ENCODE measurements at regions not wholly inside any gene's neighbourhood (a gene's known extent, or its start where the extent isn't known, plus 50 kb on each side); places are given as distances from the start of the nearest gene placed in this dataset.

DNA sequence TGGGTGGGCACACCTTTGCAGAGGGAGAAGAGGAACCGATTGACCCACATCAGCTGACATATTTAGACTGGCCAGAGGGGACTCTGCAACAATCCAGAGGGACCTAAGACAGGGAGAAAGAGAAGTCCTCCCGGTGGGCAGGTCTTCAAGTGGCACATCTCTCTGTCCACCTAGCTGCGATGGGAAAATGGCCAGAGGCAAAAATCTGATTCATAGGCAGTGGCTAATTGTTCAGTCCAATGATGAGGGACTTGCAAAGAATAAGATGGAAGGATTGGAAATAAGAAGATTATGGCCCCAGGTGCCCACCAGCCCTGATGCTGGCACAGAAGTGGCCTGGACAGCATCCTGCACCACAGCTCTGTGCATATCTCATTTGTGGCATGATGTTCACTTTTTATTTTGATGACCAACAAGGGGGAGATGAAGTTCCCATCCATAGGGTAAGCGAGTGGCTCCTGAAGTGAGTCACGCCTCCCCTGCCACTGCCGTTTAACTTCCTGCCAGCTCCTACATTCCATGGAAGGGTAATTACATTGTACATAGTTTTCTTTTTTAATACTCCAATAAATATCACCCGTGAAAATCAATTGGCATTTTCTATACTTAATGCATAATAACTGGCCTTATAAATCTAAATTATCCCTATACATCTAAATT, 659.6 kb downstream of the MATN1 start:
- no peak for DNase-seq

DNA sequence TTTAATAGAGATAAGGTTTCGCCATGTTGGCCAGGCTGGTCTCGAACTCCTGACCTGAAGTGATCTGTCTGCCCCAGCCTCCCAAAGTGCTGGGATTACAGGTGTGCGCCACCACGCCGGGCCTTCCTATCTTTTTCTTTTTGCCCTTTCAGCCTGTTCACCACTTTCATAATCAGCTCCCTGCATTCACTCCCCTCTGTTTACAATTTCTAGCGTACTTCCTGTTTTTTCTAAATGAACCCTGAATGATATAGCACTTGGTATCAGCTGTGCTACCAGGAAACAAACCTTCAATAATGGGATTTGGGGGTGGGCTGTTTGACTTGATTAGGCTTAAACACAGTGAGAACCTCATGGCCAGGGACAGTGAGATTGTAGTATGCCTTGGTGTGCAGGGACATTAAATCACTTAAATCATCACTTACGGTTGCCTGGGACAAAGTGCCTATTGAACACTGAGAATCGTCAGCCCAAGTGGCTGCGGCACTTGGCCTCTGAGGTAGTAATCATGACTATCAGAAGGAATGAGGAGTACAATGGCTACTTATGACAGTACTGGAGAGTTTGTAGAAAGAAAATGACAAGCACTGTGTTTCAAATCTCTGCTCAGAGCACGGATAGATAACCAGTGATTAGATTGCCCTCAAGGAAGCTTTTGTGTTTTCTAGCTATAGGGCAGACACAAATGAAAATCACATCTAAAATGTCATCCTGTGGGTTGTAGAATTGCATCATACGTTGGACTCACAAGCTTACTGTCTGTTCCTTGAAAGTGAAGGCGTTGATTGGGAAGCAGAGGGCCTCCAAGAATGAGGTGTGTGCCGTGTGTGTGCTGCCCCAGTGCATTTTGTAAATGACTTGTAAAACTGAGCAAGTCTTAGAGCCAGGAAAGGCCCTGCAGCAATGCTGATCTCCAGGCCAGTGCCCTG, 661.8 kb downstream of the MATN1 start:
- no peak for DNase-seq

DNA sequence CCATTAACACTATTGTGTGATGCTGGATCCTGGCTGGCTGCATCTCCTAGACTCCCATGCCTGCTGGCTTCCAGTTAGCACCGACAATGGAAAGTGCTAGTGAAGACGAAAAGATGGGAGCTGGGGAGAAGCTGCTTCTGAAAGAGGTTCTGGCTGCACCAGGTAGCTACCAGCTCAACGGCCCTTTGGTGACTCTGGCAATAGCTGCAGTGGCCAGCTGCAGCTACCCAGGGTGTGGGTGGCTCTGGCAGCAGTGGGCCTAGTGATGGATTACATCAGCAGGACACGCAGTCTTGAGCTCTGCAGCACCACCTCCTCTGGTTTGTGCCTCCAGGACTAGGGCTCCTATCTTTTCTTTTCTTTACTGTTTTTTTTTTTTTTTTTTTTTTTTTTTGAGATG, 662.6 kb downstream of the MATN1 start:
- no peak for DNase-seq

DNA sequence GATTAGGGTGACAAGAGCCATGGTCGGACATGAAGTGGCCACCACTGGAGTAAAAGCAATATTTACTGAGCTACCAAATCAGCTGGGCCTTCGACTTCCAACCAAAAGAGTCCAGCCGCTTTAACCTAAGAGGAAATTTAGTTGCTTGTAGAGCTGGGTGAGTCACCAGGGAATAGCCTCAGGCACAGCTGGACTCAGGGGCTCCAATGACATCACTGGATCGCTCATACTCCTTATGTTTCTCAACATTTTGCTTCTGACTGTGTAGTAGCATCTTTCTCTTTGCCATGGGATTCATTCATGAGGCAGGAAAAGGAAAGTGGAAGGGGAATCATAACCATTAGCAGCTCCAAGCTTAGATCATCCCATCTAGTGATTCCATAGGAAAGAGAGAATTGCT, 664.4 kb downstream of the MATN1 start:
- DNase-seq, result no peak

DNA sequence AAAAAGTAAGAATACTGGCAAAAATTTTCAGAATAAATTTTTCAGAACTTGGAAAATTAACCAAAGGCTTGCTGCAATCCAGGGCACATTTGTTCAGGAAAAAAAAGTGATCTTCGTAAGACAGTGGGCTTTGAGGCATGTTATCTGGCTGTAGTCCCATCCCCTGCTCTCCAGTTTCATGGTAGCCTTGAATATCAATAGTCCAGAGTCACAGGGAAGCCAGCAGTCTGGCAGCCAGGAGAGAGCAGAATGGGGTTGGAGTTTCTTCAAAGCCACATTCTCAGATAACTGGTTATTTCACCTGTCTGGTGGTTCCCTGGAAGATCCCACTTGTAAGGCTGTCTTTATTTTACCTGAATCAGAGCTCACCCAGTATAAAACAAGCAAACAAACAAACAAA, 669.3 kb downstream of the MATN1 start:
- no peak for DNase-seq

DNA sequence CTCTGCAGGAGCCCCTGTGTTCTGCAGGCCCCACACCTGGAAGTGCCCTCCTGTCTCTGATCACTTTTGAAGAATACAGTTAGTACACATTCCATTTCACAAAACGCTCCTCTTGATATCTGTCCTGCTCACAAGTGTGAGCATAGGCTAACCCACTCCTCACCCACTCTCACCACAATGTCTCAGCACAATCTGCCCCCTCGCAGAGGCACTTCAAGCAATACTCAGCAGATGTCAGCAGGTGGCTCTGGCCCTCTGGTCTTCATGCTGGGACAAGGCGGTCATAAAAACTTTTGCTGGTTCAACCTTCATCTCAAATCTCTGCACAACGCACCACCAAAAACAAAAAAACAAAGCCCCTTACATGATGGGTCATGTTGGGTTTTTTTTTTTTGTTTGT, 671.2 kb downstream of the MATN1 start:
- no peak for DNase-seq

DNA sequence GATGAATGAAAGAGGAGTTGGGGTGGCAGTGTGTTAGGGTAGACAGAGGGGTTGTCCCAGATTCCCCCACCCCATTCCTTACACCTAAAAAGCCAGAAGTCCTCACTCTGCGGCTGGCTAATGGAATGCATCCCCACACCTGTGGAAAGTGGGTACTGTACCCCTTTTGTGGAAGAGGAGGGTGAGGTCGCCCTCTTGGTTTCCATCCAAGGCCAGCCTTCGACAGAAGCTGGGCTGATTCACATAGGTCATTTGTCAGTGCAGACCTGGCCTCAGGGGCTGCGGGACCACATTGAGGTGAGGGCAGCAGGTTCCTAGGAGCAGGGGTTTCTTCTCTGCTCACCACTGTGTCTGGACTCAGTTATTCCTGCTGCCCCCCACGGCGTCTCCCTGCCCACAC, 671.6 kb downstream of the MATN1 start:
- DNase-seq, result no peak

DNA sequence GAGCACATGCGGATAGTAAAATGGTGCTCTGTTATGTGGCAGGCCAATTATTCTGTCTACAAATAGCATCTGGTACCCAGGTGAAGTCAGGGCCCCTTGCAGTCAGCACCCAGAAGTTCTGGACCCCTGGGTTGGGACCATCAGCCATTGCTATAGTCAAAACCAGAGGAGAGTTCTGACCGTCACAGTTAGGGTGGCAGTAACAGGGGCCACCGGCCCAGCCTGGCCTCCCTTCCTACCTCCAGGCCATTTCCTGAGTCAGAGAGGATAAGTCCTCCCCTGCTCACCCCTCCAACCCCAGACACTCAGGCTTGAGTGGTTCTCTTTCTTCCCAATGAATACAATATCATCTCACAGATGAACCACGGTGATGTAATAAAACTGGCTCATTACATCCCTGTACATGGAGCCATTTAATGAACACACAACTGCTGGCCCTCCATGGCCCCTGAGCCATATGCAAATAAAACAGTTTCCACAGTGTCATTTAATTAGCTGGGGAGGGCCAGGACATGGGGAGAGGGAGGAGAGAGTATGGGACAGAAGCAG, 673.6 kb downstream of the MATN1 start:
- DNase-seq, result no peak

DNA sequence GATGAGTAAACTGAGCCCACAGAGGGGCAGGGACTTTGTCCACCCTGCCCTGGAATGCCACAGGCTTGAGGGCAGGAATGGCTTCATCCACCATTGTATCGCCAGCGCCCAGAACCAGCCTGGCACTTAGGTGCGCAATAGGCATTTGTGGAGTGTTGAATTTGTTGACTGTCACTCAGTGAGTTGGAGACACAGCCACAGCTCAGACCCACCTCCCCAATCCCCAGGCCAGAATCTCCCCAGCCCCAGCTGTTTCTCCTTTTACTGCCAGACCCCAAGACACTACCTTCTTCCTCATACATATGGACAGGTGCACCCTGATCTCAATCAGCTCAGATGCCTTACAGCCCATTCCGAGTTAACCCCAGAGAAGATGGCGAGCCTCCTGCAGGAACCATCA, 674.5 kb downstream of the MATN1 start:
- no peak for DNase-seq

DNA sequence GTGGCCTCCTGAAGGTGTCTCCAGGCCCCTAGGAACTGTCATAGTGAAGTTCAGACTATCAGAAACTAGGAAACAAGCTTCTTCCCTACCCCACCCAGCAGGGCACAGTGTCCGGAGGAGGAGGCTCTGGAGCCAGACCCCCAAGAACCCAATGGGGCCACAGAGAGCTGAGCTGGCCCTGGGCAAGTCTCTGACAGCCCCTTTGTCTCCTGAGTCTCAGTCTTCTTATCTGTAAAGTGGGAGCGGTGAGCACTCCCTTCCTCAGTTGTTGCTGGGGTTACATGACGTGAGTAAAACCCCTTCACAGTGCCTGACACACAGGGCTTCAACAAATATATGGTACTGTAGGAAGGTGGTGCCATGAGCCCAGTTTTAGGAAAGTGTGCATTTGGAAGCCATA, 675.8 kb downstream of the MATN1 start:
- DNase-seq, result no peak

DNA sequence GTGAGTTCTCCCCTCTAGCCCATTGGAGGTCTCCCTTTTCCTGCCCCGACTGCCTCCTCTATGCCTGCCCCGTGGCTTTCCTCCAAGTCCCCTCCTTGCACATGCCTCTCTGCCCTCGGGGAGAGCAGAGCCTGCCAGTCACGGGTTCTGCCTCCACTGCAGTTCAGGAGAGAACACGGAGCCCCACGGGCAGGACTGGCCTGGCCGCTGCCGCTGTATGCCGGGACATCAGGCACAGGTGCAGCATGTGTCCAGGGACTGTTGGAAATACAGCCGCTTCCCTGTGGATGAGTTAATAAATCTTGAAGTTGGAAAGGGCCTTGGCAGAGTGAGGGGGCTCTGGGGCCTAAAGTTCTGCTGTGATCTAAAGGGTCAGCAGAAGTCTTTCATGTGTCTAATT, 676.6 kb downstream of the MATN1 start:
- no peak for DNase-seq

DNA sequence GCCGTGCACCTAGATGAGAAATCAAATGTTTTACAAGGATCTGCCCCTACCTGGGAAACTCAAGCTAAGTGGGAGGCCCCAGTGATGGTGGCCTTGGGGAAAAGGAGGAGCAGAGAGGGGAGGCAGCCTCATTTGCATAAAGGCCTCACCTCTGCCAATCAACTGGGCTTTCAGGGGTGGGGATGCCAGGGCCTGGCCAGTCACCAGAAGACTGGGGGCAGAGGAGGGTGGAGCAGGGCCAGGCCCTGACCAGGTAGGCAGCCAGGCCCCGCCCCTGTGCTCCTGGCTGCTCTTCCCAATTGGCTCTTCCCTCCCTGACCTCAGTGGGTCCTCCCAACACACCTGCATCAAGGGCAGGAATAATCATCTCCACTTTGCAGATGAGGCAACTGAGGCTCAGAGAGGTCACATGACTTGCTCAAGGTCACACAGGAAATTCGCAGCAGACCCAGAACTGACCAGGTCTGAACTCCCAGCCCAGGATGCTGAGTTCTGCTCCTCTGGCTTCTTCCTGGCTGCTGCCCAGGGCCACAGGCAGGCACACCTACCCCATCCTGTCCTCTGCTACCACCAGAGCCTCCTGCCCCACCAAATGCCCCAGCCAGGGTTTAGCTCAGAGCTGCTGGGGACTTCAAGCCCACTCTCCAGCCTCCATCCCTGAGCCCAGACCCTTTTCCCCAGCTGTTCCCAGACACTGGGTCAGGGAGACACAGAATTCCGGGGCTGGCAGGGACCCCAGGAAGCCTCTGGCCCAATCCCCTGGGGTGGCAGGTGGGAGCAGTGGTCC, 677.9 kb downstream of the MATN1 start:
- no peak for DNase-seq

DNA sequence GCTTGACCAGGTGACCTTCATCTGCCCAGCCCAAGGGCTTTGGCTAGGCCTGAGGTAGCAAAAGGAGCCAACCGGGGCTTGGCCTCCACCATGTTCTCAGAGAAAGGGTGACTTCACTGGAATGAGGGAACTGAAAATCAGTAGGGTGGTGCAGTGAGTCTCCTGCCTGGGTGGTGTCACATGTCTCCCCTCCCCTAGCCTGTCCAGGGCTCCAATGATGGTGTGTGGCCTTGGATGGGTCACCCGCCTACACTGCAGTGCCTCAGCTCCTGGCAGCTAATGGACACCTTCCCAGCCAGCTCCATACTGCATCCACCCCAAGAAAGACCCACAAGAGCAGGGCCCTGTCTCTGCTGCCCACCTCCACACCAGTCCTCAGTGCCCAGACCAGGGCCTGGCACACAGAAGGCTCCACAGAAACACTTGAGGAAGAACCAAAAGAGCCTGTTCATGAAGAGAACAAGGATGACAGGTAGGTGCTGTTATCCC, 678.7 kb downstream of the MATN1 start:
- no peak for DNase-seq

DNA sequence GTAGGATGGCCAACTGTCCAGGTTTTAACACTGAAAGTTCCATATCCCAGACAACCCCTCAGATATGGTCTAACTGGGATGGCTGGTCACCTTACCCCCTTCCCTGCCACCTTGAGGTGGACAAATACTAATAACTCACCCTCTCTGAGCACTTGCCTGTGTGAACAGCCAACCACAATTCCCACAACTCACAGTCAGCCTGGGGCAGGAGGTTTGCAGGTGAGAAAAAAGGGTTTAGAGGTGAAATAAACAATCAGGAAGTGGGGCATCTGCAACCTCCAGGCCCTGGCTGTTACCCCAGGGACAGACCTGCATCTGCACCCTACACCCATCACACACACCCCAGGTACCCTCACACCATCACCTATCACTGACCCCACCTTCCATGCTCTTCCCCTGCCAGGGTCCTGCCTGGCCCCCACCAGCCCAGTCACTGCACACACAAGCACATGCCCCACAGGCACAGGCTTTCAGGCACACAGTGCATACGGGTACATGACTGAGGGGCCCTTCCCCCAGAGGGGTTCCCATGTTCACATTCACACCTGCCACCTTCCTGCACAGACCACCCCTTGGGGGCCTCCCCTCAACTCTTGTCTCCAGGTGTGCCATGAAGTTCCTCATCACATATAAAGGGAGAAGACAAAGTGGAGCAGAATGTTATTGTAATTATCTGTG, 679.5 kb downstream of the MATN1 start:
- DNase-seq, result no peak

DNA sequence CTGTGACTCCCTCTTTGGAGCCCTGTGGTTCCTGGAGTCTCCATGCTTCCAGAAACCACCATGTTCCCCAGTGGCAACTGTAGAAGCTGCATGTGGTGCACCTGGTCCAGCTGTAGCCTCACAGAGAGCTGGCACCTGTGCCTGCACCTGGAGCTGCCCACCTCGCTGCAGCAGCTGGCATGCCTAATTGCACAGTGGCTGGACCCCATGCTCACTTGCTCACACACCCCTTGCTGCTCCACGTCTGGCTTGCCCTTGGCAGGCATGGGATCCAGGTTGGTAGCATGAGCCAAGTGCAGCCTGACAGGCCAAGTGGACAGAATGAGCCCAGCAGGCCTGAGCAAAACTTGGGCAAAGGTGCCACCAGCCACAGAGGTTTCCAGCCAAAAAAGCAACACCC, 680.1 kb downstream of the MATN1 start:
- no peak for DNase-seq

DNA sequence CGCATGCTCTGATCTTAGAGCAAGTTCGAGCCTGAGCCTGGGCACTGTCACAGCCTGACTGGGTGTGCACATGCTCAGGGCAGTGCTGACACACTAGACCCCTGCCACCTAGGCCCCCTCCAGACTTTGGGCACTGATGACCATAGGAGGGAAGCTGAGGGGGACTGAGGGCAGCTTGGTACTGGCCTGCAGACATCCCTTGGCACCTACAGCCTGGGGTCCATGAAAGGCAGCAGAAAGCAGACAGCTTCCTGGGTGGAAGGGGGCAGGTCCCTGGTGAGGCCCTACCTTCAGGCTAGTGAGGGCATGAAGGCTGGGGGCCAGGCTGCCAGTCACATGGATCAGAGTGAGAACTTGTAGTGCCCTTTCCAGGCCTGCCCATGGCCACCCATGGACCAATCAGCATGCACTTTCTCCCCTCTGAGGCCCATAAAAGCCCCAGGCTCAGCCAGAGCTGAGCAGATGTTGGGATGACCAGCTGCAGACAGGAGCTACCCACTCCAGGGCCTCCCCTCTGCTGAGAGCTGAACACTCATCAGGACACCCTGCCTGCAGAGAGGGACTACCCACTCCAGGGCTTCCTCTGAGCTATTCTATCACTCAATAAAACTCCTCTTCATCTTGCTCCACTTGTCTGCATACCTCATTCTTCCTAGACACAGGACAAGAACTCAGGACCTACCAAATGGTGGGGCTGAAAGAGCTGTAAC, 680.8 kb downstream of the MATN1 start:
- DNase-seq, result no peak

DNA sequence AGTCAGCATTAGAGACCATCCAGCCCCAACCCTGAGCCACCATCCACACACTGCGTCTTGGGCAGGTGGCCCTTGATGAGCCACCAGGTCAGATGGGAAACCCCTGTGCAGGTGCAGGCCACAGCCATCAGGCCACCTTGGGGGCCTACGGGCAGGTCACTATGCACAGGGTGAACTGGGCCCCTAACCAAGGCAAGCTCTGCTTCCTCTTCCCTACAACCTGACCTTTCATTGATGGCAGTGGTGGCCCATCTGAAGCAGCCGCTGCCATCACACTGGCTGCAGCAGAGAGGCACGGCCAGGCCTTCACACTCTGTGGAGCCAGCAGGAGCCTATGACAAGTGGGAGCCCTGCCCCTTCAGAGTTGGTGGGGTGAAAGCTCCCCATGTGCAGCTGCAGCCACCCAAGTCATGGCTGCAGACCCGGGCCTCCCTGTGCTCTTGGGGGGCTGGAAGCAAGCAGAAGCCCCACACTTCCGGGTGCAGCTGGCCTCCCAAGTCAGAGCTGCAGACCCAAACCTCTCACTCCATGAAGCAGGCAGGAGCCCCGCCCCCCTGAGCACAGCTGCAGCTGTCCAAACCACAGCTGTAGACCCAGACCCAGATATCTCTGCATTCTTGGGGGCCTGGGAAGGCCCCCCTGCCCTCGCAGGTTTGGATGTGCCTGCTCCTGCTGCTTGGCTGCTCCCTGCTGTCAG, 681.5 kb downstream of the MATN1 start:
- DNase-seq, result no peak

DNA sequence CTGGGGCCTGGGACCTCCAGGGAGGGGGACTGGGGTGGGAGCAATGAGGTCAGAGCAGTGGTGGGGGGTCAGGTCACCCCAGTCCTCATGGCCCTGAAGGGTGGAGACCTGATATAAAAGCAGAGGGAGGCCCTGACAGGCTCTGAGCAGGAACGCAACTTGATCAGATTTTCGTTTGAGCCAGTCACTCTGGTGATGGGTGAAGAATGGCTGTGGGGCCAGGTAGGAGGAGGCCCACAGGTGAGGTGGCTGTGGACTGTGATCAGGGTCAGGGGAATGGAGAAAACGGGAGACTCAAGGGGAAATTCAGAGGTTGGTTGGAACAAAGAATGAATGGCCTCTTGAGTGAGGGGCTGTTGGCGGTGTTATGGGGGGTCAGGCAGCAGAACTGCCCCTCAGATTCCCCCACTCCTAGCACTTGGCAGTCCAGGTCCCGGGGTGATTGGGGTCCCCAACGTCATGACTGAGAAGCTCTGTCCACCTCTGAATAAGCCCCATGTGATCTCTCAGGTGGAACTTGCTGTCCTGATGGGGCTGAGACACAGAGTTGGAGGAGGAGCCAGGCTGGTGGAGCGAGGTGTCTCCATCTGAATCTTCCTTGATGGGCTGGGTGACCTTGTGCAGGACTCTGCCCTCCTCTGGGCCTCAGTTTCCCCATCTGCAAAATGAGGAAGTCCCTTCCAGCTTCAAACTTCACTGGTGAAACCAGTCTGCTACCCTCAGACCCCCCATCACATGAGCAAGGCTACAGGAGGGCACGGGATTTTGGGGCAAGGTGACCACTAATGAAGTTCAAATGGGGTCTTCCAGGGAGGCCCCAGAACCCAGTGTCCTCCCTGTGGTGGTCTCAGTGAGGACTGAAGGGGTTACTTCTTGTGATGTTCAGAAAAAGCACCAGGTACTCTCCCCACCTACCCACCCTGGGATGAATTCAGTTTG, 683.0 kb downstream of the MATN1 start:
- no peak for DNase-seq

DNA sequence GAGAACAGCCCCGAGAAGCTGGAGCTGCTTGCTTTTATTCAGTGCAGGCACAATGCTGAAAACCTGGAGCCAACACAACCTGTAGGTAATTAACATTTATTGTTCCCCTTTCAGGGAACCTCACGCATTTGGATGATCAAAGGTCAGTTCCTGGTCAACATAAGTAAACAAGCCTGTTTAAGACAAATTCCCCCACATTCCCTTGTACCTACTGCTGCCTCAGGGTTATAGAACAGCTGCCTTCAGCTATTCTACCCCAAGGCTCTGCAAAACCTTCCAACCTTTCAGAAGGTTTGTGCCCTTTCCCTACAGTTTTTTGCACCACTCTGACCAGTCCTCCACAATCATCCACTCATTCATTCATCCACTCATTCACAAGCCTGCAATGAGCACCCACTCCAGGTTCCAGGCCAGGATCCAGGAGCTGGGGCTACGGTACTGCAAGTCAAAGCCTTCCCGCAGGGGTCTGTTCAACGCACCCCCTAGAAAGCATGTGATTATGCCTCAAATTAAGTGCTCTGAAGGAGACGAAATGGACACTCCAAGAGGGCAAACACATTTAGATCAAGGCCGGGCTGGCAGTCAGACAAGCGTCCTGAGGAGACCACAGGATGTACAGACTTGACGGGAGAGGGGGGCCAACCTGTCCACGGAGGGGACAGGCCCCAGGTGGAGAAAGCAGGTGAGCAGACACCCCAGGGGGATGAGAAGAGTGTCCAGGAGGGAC, 683.9 kb downstream of the MATN1 start:
- DNase-seq, result no peak

Data from COR-L47 (cell line).